CD8-positive, alpha-beta memory T cell (primary cell): ENCODE measurements at regions not wholly inside any gene's neighbourhood (a gene's known extent, or its start where the extent isn't known, plus 50 kb on each side); places are given as distances from the start of the nearest gene placed in this dataset.

Experiments
- CTCF ChIA-PET: fragments of 350-600 bp; sonication (Branson Sonifier 250); formaldehyde crosslinking; loops from one replicate; lab custom pipeline; 2021; ENCODE audit warnings: antibody characterized with exemption; lab: Charles Lee
- POLR2A ChIA-PET: fragments of 350-600 bp; sonication (Branson Sonifier 250); formaldehyde crosslinking; loops from one replicate; lab custom pipeline; 2021; ENCODE audit warnings: antibody characterized with exemption; lab: Charles Lee
- DNase-seq, 5 donors: peaks; one replicate each; pipeline versions ENCODE4 v3.0.0 to v3.0.0-alpha.2; 2020 to 2022; ENCODE audit warnings: mixed read lengths in 1 of 5
- H3K27ac ChIP-seq: one replicate; pipeline ENCODE4 v1.7.0; 2013; ENCODE audit warnings: low read depth, mild to moderate bottlenecking, low read length, moderate library complexity
- H3K27me3 ChIP-seq: 2 replicates; pipeline ENCODE4 v1.7.0; 2013; ENCODE audit warnings: low read length, mild to moderate bottlenecking; ENCODE audit not compliant: insufficient read depth, poor library complexity, severe bottlenecking
- H3K36me3 ChIP-seq: 2 replicates; pipeline ENCODE4 v1.7.0; 2013; ENCODE audit warnings: mild to moderate bottlenecking, low read length, moderate library complexity; ENCODE audit not compliant: insufficient read depth
- H3K4me1 ChIP-seq: 2 replicates; pipeline ENCODE4 v1.7.0; 2013; ENCODE audit warnings: mild to moderate bottlenecking, low read length, moderate library complexity; ENCODE audit not compliant: insufficient read depth
- H3K4me3 ChIP-seq: 2 replicates; pipeline ENCODE4 v1.7.0; 2013; ENCODE audit warnings: mild to moderate bottlenecking, low read length
- H3K9me3 ChIP-seq: 2 replicates; pipeline ENCODE4 v1.7.0; 2013; ENCODE audit warnings: mild to moderate bottlenecking, low read length
- H3K27ac Mint-ChIP-seq, 8 donors: one replicate each; pipeline ENCODE4 v1.8.0; 2020 to 2021; ENCODE audit warnings: mixed read lengths in 8 of 8, mild to moderate bottlenecking in 6 of 8, inconsistent platforms in 3 of 8, moderate library complexity in 3 of 8
- H3K27me3 Mint-ChIP-seq, 2 donors: one replicate each; pipeline ENCODE4 v1.8.0; 2020 to 2021; ENCODE audit warnings: mixed read lengths in 2 of 2, mild to moderate bottlenecking in 1 of 2, moderate library complexity in 1 of 2
- H3K36me3 Mint-ChIP-seq, 3 donors: one replicate each; pipeline ENCODE4 v1.8.0; 2020 to 2021; ENCODE audit warnings: mixed read lengths in 3 of 3, inconsistent platforms in 1 of 3, mild to moderate bottlenecking in 1 of 3
- H3K4me1 Mint-ChIP-seq, 3 donors: one replicate each; pipeline ENCODE4 v1.8.0; 2020 to 2021; ENCODE audit warnings: mixed read lengths in 3 of 3, inconsistent platforms in 1 of 3, mild to moderate bottlenecking in 1 of 3
- H3K4me3 Mint-ChIP-seq, 7 donors: one replicate each; pipeline ENCODE4 v1.8.0; 2020 to 2021; ENCODE audit warnings: mixed read lengths in 7 of 7, mild to moderate bottlenecking in 6 of 7, moderate library complexity in 4 of 7, inconsistent platforms in 2 of 7
- H3K9me3 Mint-ChIP-seq, 5 donors: one replicate each; pipeline ENCODE4 v1.8.0; 2020 to 2022; ENCODE audit warnings: mixed read lengths in 5 of 5, mild to moderate bottlenecking in 3 of 5, moderate library complexity in 2 of 5, inconsistent platforms in 1 of 5

- Mint-ChIP-seq H3K9me3 (peaks cover 0 to 13% (median 3%) of the 10 kb centered on the region in 5 donors), H3K27me3 (no peaks in the 10 kb centered on the region), H3K36me3 (no peaks in the 10 kb centered on the region), H3K4me3 (no peak overlapping the region), H3K4me1 (no peaks in the 10 kb centered on the region), H3K27ac (no peak overlapping the region)
- no peaks in the 10 kb centered on the region for H3K4me1 ChIP-seq
- ChIA-PET POLR2A (no interaction called here), CTCF (no interaction called here)
- no peak overlapping the region for H3K4me3 ChIP-seq
- DNase-seq, result no peak
- H3K27me3 ChIP-seq, result no peaks in the 10 kb centered on the region
- no peak overlapping the region for H3K27ac ChIP-seq
- no peaks in the 10 kb centered on the region for H3K36me3 ChIP-seq
- no peaks in the 10 kb centered on the region for H3K9me3 ChIP-seq
Measured at GRCh38 chr4:63644396-63644795, 764.9 kb downstream of the TECRL start.

- DNase-seq, result no peak
- Histone ChIP-seq H3K27me3 (no peaks in the 10 kb centered on the region), H3K36me3 (no peaks in the 10 kb centered on the region), H3K9me3 (no peaks in the 10 kb centered on the region), H3K4me3 (no peak overlapping the region), H3K27ac (no peak overlapping the region), H3K4me1 (no peaks in the 10 kb centered on the region)
- H3K4me3 Mint-ChIP-seq, result no peak overlapping the region
- H3K27me3 Mint-ChIP-seq, result no peaks in the 10 kb centered on the region
- no peaks in the 10 kb centered on the region for H3K36me3 Mint-ChIP-seq
- H3K4me1 Mint-ChIP-seq, result no peaks in the 10 kb centered on the region
- peaks cover 3 to 27% (median 6%) of the 10 kb centered on the region in 5 donors for H3K9me3 Mint-ChIP-seq
- ChIA-PET CTCF (no interaction called here), POLR2A (no interaction called here)
- no peak overlapping the region for H3K27ac Mint-ChIP-seq
Measured at GRCh38 chr4:63637270-63637669, 772.0 kb downstream of the TECRL start.

- no peaks in the 10 kb centered on the region for H3K4me1 Mint-ChIP-seq
- Histone ChIP-seq H3K27ac (no peak overlapping the region), H3K4me3 (no peak overlapping the region), H3K36me3 (no peaks in the 10 kb centered on the region), H3K4me1 (no peaks in the 10 kb centered on the region), H3K9me3 (no peaks in the 10 kb centered on the region), H3K27me3 (no peaks in the 10 kb centered on the region)
- no peaks in the 10 kb centered on the region for H3K27me3 Mint-ChIP-seq
- ChIA-PET CTCF (no interaction called here), POLR2A (no interaction called here)
- H3K36me3 Mint-ChIP-seq, result no peaks in the 10 kb centered on the region
- H3K9me3 Mint-ChIP-seq, result peaks cover 3 to 36% (median 9%) of the 10 kb centered on the region in 5 donors
- no peak for DNase-seq
- H3K27ac Mint-ChIP-seq, result no peak overlapping the region
- no peak overlapping the region for H3K4me3 Mint-ChIP-seq
Measured at GRCh38 chr4:63632858-63633257, 776.4 kb downstream of the TECRL start.

- H3K9me3 Mint-ChIP-seq, result peaks cover 0 to 27% (median 2%) of the 10 kb centered on the region in 5 donors
- POLR2A ChIA-PET, result no interaction called here
- H3K9me3 ChIP-seq, result no peaks in the 10 kb centered on the region
- no peaks in the 10 kb centered on the region for H3K36me3 ChIP-seq
- no peak overlapping the region for H3K4me3 ChIP-seq
- H3K4me1 Mint-ChIP-seq, result no peaks in the 10 kb centered on the region
- DNase-seq, result no peak
- no peak overlapping the region for H3K27ac Mint-ChIP-seq
- no peaks in the 10 kb centered on the region for H3K27me3 ChIP-seq
- H3K27me3 Mint-ChIP-seq, result no peaks in the 10 kb centered on the region
- CTCF ChIA-PET, result no interaction called here
- H3K4me3 Mint-ChIP-seq, result no peak overlapping the region
- no peak overlapping the region for H3K27ac ChIP-seq
- no peaks in the 10 kb centered on the region for H3K36me3 Mint-ChIP-seq
- no peaks in the 10 kb centered on the region for H3K4me1 ChIP-seq
Measured at GRCh38 chr4:63620271-63620670, 789.0 kb downstream of the TECRL start.

- Mint-ChIP-seq H3K27me3 (no peaks in the 10 kb centered on the region), H3K27ac (no peak overlapping the region), H3K4me1 (no peaks in the 10 kb centered on the region), H3K9me3 (peaks cover 0 to 26% (median 2%) of the 10 kb centered on the region in 5 donors), H3K4me3 (no peak overlapping the region), H3K36me3 (no peaks in the 10 kb centered on the region)
- H3K9me3 ChIP-seq, result no peaks in the 10 kb centered on the region
- no peak overlapping the region for H3K27ac ChIP-seq
- H3K4me3 ChIP-seq, result no peak overlapping the region
- H3K27me3 ChIP-seq, result no peaks in the 10 kb centered on the region
- ChIA-PET POLR2A (no interaction called here), CTCF (no interaction called here)
- H3K36me3 ChIP-seq, result no peaks in the 10 kb centered on the region
- no peaks in the 10 kb centered on the region for H3K4me1 ChIP-seq
- no peak for DNase-seq
Measured at GRCh38 chr4:63619771-63620170, 789.5 kb downstream of the TECRL start.

GRCh38 chr4:63618883-63619718 is 790.1 kb downstream of the TECRL start:
- Histone ChIP-seq H3K9me3 (no peaks in the 10 kb centered on the region), H3K27me3 (no peaks in the 10 kb centered on the region), H3K4me3 (no peak overlapping the region), H3K27ac (no peak overlapping the region), H3K4me1 (no peaks in the 10 kb centered on the region), H3K36me3 (no peaks in the 10 kb centered on the region)
- Mint-ChIP-seq H3K36me3 (no peaks in the 10 kb centered on the region), H3K27ac (no peak overlapping the region), H3K4me1 (no peaks in the 10 kb centered on the region), H3K4me3 (no peak overlapping the region), H3K27me3 (no peaks in the 10 kb centered on the region), H3K9me3 (peaks cover 0 to 19% (median 2%) of the 10 kb centered on the region in 5 donors)
- CTCF ChIA-PET, result no interaction called here
- POLR2A ChIA-PET, result no interaction called here
- DNase-seq, result no peak

GRCh38 chr4:63607169-63607872 is 801.9 kb downstream of the TECRL start:
- Histone ChIP-seq H3K27ac (no peak overlapping the region), H3K36me3 (no peaks in the 10 kb centered on the region), H3K4me1 (no peaks in the 10 kb centered on the region), H3K4me3 (no peak overlapping the region), H3K27me3 (no peaks in the 10 kb centered on the region), H3K9me3 (no peaks in the 10 kb centered on the region)
- no peaks in the 10 kb centered on the region for H3K27me3 Mint-ChIP-seq
- no peak overlapping the region for H3K27ac Mint-ChIP-seq
- peaks cover 7 to 27% (median 11%) of the 10 kb centered on the region in 5 donors for H3K9me3 Mint-ChIP-seq
- ChIA-PET POLR2A (no interaction called here), CTCF (no interaction called here)
- no peaks in the 10 kb centered on the region for H3K4me1 Mint-ChIP-seq
- no peak for DNase-seq
- H3K36me3 Mint-ChIP-seq, result no peaks in the 10 kb centered on the region
- no peak overlapping the region for H3K4me3 Mint-ChIP-seq

- CTCF ChIA-PET, result no interaction called here
- DNase-seq, result no peak
- Histone ChIP-seq H3K9me3 (no peaks in the 10 kb centered on the region), H3K27ac (no peak overlapping the region), H3K4me3 (no peak overlapping the region), H3K36me3 (no peaks in the 10 kb centered on the region), H3K4me1 (no peaks in the 10 kb centered on the region), H3K27me3 (no peaks in the 10 kb centered on the region)
- Mint-ChIP-seq H3K36me3 (no peaks in the 10 kb centered on the region), H3K9me3 (peaks cover 9 to 25% (median 16%) of the 10 kb centered on the region in 5 donors), H3K27ac (no peak overlapping the region), H3K27me3 (no peaks in the 10 kb centered on the region), H3K4me1 (no peaks in the 10 kb centered on the region), H3K4me3 (no peak overlapping the region)
- POLR2A ChIA-PET, result no interaction called here
Measured at GRCh38 chr4:63589796-63590195, 819.5 kb downstream of the TECRL start.
